ENCODE measurements at regions not wholly inside any gene's neighbourhood (a gene's known extent, or its start where the extent isn't known, plus 50 kb on each side); places are given as distances from the start of the nearest gene placed in this dataset.

DNA sequence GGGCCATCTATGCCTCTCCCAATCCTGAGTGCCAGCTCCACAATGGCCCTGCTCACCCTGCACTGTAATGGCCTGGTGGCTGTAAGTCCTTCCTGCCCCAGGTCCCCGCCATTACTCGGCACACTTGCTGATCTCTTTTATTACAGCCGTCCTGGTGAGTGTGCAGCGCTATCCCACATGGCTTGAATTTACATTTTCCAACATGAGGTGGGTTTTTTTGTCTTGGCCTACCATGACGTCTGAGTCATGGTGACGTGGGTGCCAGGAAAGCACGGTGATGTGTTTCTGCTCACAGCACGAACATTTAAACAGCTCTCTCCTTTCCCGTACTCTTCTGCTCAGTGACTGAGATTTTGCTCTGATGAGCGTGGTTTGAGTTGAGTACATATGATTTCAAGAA lies 55.2 kb upstream of the FOXF1 start:
- Histone ChIP-seq H3K79me2 (ENCODE audit: control insufficient read depth, low read length) (no peaks in the 10 kb centered on the region), H3K9me3 (ENCODE audit: control insufficient read depth, insufficient read depth, low read length) (no peaks in the 10 kb centered on the region), H3K27ac (ENCODE audit: low read depth, low read length) (no peak overlapping the region), H3K36me3 (ENCODE audit: control insufficient read depth, low read length) (no peaks in the 10 kb centered on the region), H3K4me1 (ENCODE audit: control insufficient read depth, low read length) (no peaks in the 10 kb centered on the region), H3K27me3 (ENCODE audit: control insufficient read depth, low read length) (peaks cover 6% of the 10 kb centered on the region; the same call in 1 of the 2 replicates), H3F3A (ENCODE audit: control insufficient read depth, insufficient read depth) (no peaks in the 10 kb centered on the region), H3K4me3 (ENCODE audit: low read length) (no peak overlapping the region), H4K20me1 (ENCODE audit: control insufficient read depth, insufficient read depth, low read depth, low read length) (no peaks in the 10 kb centered on the region), H3K4me2 (ENCODE audit: low read length) (no peak overlapping the region), H3K9me2 (replicated peaks; ENCODE audit: control insufficient read depth, low read length) (no peaks in the 10 kb centered on the region)
- TF ChIP-seq, protein P1, sequence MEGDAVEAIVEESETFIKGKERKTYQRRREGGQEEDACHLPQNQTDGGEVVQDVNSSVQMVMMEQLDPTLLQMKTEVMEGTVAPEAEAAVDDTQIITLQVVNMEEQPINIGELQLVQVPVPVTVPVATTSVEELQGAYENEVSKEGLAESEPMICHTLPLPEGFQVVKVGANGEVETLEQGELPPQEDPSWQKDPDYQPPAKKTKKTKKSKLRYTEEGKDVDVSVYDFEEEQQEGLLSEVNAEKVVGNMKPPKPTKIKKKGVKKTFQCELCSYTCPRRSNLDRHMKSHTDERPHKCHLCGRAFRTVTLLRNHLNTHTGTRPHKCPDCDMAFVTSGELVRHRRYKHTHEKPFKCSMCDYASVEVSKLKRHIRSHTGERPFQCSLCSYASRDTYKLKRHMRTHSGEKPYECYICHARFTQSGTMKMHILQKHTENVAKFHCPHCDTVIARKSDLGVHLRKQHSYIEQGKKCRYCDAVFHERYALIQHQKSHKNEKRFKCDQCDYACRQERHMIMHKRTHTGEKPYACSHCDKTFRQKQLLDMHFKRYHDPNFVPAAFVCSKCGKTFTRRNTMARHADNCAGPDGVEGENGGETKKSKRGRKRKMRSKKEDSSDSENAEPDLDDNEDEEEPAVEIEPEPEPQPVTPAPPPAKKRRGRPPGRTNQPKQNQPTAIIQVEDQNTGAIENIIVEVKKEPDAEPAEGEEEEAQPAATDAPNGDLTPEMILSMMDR (IDR thresholded peaks at IDR 0.05; ENCODE audit: low read depth, low read length, poor library complexity, severe bottlenecking) = no peak
- no peak for TF ChIP-seq EZH2phosphoT487 (IDR thresholded peaks at IDR 0.05; ENCODE audit: borderline replicate concordance, low read length)

DNA sequence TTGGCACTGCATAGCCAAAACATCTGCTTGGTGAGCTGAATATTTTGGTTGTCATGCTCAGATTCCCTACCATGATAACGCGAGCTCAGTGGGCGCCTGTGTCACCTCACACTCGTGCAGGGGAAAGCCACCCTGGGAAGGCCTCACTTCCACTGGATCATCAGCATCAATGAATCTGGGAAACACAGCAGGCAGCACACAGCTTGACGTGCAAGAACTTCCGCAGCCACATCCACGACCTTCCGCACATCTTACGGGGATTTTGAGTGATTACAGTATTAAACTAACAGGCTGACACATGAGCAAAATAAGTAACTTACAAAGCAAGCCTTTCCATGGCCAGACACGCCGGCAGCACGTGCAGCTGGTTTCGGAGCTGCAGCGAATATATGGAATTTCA lies 54.7 kb upstream of the FOXF1 start:
- peaks cover 6% of the 10 kb centered on the region; the same call in 1 of the 2 replicates for H3K27me3 ChIP-seq (ENCODE audit: control insufficient read depth, low read length)
- no peaks in the 10 kb centered on the region for H3K36me3 ChIP-seq (ENCODE audit: control insufficient read depth, low read length)
- no peak overlapping the region for H3K4me2 ChIP-seq (ENCODE audit: low read length)
- no peaks in the 10 kb centered on the region for H4K20me1 ChIP-seq (ENCODE audit: control insufficient read depth, insufficient read depth, low read depth, low read length)
- H3K27ac ChIP-seq (ENCODE audit: low read depth, low read length) = no peak overlapping the region
- no peaks in the 10 kb centered on the region for H3K79me2 ChIP-seq (ENCODE audit: control insufficient read depth, low read length)
- H3F3A ChIP-seq (ENCODE audit: control insufficient read depth, insufficient read depth) = no peaks in the 10 kb centered on the region
- no peaks in the 10 kb centered on the region for H3K4me1 ChIP-seq (ENCODE audit: control insufficient read depth, low read length)
- no peaks in the 10 kb centered on the region for H3K9me2 ChIP-seq (replicated peaks; ENCODE audit: control insufficient read depth, low read length)
- H3K4me3 ChIP-seq (ENCODE audit: low read length) = no peak overlapping the region
- H3K9me3 ChIP-seq (ENCODE audit: control insufficient read depth, insufficient read depth, low read length) = no peaks in the 10 kb centered on the region
- TF ChIP-seq EZH2phosphoT487 (IDR thresholded peaks at IDR 0.05; ENCODE audit: borderline replicate concordance, low read length) = no peak
- TF ChIP-seq, protein P1 (IDR thresholded peaks at IDR 0.05; ENCODE audit: low read depth, low read length, poor library complexity, severe bottlenecking) = no peak

DNA sequence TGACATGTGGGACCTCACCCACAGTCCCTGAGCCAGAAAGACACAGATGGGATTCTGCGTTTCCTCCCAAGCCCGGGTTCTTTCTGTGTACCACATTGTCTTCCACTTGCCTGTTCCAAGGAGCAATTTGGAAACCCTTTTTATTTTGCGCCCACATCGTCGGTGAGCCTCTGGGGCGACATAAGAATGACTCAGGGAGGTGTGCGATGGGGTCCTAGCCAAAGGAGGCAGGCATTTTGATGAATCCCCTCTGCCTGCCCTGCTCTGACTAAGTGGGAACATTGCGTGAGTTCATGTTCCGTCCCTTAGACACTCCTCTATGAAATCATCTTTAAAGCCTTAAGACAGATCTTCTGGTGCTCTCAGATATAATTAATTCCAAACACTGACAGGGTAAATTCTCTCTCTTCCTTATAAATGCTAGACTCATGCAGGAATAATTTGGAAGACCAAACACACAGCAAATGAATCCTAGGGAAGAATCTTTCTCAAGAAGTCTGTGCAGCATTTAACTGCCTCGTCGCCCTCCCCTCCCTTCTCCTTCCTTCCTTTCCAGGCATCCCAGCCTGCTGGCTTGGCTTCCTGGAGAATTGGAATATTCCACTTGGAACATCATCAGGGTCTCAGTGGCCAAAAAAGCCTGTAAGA lies 52.7 kb upstream of the FOXF1 start:
- H4K20me1 ChIP-seq (ENCODE audit: control insufficient read depth, insufficient read depth, low read depth, low read length) = no peaks in the 10 kb centered on the region
- H3K27me3 ChIP-seq (ENCODE audit: control insufficient read depth, low read length) = peaks cover 6% of the 10 kb centered on the region; the same call in 1 of the 2 replicates
- no peak for TF ChIP-seq EZH2phosphoT487 (IDR thresholded peaks at IDR 0.05; ENCODE audit: borderline replicate concordance, low read length)
- TF ChIP-seq, protein P1 (IDR thresholded peaks at IDR 0.05; ENCODE audit: low read depth, low read length, poor library complexity, severe bottlenecking) = no peak
- no peaks in the 10 kb centered on the region for H3K9me3 ChIP-seq (ENCODE audit: control insufficient read depth, insufficient read depth, low read length)
- no peaks in the 10 kb centered on the region for H3K4me1 ChIP-seq (ENCODE audit: control insufficient read depth, low read length)
- H3K4me2 ChIP-seq (ENCODE audit: low read length) = no peak overlapping the region
- no peaks in the 10 kb centered on the region for H3F3A ChIP-seq (ENCODE audit: control insufficient read depth, insufficient read depth)
- H3K27ac ChIP-seq (ENCODE audit: low read depth, low read length) = no peak overlapping the region
- H3K36me3 ChIP-seq (ENCODE audit: control insufficient read depth, low read length) = no peaks in the 10 kb centered on the region
- no peaks in the 10 kb centered on the region for H3K9me2 ChIP-seq (replicated peaks; ENCODE audit: control insufficient read depth, low read length)
- H3K79me2 ChIP-seq (ENCODE audit: control insufficient read depth, low read length) = no peaks in the 10 kb centered on the region
- H3K4me3 ChIP-seq (ENCODE audit: low read length) = no peak overlapping the region

Data from DOHH2 (cell line).